Stimulated activated CD8-positive, alpha-beta memory T cell treated with anti-CD3 and anti-CD28 coated beads, Interleukin-4, amount 100 ng/mL, for 1 hour (primary cell): ENCODE measurements at regions not wholly inside any gene's neighbourhood (a gene's known extent, or its start where the extent isn't known, plus 50 kb on each side); places are given as distances from the start of the nearest gene placed in this dataset.

Experiments used
- DNase-seq, 2 donors: peaks; one replicate each; pipeline ENCODE4 v3.0.0-alpha.2; 2020; ENCODE audit warnings: low read depth in 2 of 2, low spot score in 1 of 2

DNA sequence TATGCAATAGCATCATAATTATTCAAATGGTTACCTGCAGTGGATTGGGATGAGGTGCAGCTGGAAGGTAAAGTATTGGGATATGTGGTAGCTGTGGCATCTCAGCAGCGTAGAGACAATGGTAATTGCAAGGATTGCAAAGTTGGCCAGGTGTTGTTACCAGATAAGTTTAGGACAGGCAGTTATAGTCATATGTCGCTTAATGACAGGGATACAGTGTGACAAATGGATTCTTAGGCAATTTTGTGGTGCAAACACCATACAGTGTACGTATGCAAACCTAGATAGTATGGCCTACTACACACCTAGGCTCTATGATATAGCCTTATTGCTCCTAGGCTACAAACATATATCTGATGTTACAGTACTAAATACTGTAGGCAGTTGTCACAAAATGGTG lies 163.5 kb upstream of the LYZL2 start:
- no peak for DNase-seq

DNA sequence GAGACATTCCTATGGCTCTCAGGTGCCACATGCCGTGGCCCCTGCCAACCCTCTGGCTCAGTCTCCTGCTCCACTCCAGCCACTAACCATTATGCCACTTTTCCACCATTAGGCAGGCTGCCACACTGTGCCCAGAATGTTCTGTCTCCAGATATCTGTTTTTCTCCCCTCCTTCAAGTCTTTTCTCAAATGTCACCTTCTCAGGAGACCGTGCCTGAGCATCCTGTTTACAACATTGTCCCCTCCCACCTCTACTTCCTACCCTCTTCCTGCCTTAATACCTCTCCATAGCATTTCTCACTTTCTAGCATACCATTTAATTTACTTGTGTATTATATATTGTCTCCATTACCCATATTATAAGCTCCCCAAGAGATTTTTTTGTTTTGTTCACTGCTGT lies 162.5 kb upstream of the LYZL2 start:
- no peak for DNase-seq

DNA sequence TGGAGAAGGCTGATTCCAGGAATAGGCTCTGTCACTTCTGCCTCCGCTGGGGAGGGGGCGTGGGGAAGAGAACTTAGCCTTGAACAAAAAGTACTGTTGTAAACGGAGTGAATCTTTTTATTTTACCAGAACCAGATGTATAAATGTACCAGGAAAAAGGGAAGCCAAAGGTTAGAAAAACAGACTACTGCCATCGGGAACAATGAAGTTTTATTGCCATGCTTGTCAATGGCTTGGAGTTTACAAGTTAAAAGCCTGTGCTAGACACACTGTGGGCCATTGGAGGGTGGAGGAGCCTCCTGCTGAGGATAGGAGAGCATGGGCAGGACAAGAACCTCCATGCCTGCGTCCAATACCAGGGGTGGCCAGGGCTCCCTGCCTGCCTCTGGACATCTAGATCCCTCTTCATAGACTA lies 161.7 kb upstream of the LYZL2 start:
- no peak for DNase-seq

DNA sequence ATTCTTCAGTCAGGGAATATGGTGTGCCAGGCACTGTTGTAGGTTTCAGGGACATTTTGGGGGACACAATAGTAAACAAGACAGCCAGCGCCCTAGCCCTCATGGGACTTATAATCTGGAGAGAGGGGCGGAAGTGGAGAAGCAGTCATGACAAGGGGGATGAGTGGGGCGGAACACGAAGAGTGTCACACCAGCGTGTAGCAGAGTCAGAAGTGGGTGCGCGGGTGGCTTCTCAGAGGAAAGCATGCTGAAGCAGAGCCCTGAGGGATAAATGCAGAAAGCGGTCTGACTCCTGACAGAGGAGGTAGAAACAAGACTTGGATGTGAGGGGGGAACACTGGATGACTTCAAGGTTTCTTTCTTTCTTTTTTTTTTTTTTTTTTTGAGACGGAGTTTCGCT lies 160.3 kb upstream of the LYZL2 start:
- no peak for DNase-seq

DNA sequence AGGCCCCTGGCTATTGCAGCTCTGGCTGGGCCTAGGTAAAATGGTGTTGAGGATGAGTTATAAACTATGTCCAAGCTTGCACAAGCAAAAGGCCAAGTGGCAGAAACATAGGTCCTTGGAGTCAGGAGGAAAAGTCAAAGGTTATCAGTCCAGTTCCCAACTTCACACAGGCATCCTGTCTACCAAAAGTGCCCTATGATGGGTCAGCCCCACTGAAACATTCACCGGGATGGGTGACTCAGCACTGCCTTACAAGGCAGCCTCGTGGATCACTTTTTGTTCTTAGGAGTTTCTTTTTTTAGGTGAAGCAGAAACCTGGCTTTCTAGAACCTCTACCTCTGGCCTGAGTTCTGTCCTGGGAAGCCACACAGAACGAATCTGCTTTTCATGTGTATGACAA lies 158.8 kb upstream of the LYZL2 start:
- no peak for DNase-seq

DNA sequence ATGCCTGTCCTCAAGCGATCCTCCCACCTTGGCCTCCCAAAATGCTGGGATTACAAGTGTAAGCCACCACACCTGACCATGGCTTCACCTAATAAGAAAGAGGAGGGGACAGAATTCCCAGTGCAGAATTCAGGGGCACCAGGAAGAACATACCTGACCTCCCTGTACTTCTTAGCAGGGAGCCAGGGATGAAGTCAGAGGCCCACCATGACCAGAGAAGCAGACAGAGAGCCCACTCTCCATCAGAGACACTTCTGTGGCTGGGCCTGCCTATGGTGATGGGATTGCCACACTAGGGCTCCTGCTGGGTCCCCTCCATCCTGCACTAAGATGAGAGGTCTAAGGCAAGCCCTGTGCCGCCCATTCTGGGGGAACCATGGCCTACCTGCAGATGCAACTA lies 157.4 kb upstream of the LYZL2 start:
- DNase-seq: no peak

DNA sequence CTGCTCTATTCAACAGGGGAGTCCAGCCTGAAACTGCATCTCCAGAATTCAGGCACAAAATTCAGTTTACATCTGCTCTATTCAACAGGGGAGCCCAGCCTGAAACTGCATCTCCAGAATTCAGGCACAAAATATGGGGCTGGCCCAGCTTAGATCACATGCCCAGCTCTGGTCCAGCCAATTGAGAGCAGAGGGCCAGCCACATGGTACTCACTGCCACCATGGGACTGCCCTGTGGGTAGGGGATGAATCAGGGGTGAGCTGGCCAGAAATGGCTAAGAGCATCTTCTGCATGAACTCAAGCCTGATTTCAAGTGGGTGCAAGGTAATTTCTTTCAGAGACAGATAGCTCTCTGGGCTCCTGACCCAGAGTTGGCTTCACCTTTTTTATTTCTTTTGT lies 156.6 kb upstream of the LYZL2 start:
- no peak for DNase-seq

DNA sequence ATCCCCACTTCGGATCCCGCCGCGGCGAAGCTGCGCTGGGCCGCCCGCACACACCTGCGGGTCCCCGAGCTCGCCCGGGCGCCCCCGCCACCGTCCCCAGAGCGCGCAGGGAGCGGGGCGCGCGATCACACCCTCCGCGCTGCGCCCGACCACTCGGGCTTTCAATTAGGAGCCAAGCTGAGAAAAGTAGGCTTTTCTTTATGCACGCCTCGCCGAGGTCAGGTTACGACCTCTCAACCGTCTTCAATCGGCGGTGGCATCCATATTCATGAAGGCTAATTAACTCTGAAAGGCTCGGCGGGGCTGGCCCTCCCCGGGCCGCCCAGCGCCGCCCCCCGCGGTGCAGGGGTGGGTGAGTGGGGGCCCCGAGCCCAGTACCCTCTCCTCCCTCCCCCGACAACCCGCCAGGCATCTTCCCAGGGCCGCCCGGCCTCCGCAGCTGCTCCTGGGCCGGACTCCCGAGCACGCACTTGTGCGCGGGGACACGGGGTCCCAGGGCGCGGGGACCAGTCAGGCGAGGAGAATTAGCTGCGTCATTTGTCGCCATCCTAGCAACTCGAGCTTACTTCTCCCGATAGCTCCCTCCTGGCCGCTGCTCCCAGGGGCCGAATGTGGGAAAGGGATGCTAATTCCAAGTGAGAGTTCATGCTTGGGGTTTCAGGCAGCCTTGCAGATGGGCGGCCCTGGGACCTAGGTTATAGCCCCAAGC lies 155.5 kb upstream of the LYZL2 start:
- no peak for DNase-seq

DNA sequence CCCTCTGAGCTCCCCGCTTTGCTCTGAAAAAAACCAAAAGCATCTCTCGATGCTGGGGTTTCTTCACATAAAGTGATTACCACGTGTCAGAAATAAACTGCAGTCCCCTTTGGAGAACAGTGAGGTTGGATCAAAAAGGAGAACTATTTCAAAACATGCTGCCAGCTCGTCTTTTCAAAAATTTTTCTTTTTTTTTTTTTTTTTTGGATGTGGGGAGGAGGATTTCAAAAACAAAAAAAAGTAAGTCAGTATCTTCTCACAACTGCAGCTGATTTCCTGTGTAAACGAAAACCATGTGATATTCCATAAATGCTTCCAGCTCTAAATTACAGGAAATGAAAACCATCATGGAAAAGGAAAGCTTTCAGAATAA lies 155.0 kb upstream of the LYZL2 start:
- no peak for DNase-seq

DNA sequence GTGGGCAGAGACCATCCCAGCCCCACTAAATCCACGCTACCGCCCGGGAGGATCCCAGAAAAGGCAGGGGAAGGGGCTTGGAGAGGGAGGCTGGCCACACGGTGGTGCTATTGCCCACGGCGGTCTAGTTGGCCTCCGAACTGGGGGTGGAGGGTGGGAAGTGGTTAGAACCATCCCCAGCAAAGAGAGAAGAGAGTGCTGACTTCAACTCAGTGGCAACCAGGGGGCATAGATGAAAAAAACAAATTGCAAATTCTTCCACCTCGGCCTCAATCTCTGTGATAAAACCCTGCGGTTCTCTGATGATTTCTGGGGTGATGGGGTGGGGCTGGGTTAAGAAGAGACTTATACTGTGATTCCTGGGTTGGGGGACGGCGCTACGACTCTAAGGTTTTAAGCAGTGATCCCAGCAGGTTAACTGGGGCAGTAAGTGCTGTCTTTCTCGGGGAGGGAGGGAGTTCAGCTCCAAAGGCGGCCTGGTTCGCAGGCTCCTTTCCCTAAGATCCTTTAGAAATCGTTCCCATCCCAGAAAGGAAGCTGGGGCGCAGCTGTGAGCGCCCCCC lies 154.5 kb upstream of the LYZL2 start:
- DNase-seq: peak; percentile 61 to 71

DNA sequence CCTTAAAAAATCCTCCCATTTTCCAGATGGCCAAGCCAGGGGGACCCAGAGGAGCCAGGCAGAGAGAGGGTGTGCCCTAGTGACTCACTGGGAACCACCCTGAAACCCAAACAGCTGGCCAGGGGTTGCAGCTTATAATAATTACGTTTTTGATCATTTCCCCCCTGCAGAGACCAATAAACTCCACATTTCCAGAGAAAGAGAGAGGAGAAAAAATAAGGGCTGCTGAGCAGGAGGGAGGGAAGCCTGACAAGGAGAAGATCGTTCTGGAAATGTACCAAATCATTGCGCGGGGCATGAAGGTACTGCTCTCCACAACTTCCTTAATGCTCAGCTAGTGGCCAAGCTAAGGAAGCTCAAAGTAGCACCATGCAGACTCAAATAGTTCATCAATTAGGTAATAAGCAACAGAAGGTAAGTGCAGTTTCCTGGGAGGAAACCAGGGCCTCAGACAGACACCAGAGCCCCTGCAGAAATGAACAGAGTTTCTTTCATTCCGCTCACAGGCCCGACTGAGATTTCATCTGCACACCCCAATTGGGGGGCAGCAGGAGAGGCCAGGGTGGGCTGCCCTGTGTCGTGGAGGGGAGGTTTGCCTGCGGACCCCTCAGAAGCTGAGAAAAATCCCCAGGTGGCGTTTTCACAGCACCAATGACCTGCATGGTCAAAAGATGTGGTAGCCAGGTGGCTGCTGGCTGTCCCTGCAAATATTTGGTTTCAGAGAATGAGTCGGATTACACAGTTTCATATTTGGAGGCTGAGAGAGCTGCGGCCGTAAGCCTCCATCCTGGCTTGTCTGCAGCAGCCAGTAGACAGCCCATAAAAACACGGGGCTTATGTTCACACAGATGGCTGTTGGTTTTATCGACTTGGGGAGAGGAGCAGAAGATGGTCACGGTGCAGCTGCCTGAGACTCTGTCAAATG lies 153.2 kb upstream of the LYZL2 start:
- no peak for DNase-seq

DNA sequence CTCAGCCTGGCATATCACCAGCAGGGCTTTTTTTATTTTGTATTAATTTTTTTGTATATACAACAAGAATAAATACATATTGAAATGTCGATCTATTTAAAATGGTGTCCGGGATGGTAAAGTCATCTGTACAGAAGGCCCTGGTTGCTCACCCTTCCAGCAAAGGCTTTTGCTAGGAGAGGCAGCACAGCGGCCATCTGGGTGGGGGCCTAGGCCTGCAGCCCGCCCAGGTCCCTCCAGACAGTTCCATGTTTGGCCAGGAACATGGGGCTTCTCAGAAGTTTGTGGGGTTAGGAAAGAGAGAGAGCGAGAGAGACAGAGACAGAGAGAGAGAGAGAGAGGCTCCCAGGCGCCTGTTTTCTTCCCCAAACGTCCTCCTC lies 152.6 kb upstream of the LYZL2 start:
- DNase-seq: no peak

DNA sequence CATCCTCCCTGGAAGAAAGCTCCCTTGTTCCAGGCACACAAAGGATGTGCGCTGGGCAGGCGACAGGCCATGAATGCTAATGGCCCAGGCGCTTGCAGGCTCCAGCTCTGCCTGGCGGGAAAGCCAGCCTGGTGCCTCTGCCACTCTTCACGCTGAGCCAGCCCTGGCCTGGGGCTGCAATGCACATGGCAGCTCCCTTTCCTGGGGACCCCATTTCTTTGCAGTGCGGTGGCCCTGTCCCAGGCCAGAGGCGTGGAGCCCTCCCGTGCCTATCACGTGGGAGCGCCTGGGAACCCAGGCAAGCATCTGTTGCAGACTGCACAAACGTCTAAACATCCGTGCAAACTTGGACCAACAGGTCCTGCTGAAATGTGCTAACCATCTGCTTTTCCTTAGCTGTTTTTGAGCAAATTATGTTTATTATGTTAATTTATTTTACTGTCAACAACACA lies 152.1 kb upstream of the LYZL2 start:
- no peak for DNase-seq

DNA sequence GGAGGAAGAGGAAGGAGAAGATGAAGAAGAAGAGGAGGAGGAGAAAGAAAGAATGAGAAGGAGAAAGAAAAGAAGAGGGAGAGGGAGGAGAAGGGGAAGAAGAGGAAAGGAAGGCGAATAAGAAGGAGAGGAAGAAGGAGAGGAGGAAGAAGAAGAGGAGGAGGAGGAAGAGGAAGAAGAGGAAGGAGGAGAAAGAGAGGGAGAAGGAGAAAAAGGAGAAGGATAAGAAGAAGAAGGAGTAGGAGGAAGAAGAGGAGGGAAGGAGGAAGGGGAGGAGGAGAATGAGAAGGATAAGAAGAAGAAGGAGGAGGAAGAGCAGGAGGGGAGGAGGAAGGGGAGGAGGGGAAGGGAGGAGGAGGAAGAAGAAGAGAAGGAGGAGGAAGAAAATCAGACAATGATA lies 149.2 kb upstream of the LYZL2 start:
- no peak for DNase-seq

DNA sequence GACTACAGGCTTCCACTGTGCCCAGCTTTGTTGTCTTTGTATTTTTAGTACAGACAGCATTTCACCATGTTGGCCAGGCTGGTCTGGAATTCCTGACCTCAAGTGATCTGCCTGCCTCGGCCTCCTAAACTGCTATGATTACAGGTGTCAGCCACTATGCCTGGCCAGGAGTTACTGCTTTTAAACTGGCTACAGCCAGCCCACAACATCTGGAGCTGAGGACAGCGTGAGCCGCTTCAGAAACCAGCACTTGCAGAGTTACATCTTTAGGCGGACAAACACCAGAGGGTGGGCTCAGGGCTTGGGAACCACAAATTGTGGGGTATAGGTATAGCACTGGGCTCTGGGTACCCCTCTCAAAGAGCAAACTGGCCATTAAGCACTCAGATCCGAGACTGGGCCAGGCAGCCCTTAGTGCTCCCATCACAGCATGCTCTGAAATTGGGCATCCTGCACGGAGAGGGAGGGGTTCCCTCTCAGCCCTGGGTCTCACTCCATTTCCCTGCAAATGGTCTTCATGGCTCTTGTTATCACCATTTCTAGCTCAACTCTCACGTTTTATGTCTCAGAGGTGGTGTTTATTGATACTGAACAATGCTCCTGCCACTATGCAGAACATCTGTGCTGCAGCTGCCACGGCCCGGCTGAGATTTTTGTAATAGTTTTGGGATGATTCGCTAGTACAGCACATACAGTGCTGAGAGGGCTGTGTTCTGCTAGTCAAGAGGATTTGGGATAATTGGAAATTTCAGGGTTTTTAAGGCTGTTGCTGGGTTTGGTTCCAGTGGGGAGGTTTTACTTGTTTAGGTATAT lies 146.4 kb upstream of the LYZL2 start:
- DNase-seq: no peak

DNA sequence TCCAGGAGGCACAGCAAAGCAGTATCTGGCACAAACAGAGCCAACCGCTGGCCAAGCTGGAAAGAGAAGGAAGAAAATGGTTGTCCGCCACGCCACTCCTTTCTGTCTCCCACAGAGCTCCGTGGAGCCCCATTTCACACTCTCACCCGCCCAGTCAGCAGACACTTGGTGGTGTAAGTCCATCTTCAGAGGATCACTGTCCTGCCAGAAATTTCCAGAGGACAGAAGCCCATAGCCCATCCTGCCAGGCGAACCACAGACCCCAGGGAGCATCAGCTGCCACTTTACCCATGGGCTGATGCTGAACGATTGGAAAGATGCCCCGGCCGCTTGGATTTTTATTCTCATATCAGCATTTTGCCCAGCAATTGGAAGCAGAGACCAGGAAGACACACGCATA lies 144.7 kb upstream of the LYZL2 start:
- DNase-seq: no peak

DNA sequence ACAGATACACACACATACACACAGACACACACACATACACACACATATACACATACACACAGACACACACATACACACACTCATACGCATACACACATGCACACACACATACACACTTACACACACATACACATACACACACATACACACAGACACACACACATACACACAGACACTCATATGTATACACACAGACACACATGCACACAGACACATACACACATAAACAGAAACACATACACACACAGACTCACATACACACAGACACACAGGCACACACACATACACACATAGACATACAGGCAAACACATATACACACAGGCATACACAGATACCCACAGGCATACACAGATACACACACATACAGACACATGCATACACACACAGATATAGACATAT lies 143.9 kb upstream of the LYZL2 start:
- no peak for DNase-seq

DNA sequence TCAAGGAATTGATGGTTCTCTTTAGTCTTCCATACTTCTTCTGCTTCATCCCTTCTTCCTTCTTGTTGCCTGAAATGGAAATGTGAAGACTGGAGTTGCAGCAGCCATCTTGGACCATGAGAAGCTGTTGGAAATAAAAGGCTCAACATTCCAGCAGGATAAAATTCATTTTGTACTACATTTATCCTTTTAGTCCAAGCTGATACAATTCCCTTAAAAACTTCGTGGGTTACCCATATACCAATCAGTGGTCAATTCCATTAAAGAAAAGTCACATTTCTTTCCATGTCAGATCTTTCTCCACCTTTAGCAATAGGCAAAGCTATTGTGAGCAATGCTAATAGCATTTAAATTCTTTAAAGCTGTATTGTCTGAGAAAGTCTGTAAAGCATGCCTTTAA lies 141.3 kb upstream of the LYZL2 start:
- DNase-seq: no peak

DNA sequence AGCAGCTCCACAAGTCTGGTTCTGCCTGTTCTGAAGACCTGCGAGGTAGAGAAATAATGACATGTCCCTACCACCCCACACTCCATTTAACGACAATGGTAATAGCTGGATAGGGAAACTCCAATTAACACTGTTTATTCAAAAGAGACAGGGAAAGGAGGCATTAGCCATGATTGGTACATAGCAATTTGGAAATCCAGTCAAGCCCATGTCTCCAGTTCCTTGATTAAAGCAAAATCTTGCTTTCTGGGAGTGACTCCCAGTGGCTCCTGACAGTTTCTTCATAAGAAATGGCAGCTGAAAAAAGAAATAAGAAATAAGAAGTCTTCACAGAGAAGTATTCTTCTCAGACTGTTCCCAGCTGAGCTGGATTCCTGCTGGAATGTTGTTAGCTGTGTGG lies 140.7 kb upstream of the LYZL2 start:
- DNase-seq: no peak

DNA sequence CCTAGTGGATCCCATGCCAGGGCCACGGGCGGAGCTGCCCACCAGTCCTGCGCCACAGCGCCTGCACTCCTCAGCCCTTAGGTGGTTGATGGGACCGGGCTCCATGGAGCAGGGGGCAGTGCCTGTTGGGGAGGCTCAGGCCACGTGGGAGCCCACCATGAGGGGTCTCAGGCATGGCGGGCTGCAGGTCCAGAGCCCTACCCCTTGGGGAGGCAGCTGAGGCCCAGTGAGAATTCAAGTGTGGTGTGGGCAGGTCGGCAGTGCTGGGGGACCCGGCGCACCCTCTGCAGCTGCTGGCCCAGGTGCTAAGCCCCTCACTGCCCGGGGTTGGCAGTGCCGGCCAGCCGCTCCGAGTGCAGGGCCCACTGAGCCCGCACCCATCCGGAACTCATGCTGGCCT lies 139.8 kb upstream of the LYZL2 start:
- no peak for DNase-seq

DNA sequence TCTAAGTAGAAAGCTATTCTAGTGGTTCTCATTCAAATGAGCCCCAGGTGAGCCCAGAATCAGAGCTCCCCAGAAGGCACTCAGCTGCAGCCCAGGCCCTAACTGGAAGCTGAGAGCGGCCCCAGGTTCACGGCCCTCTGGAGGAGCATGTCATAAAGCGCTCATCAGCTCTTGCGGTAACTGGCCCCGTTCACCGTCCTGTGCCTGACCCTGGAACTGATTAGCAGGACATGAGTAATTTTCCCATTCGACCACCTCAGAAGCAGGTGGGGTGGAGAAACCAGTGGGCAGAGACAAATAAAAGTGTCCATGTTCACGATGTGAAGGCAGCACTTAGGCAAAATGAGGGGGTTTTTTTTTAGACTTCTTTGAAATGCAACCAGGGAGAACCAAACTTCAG lies 136.1 kb upstream of the LYZL2 start:
- no peak for DNase-seq
